GM21529 (cell line): ENCODE measurements at regions not wholly inside any gene's neighbourhood (a gene's known extent, or its start where the extent isn't known, plus 50 kb on each side); places are given as distances from the start of the nearest gene placed in this dataset.
"Not testable (repeated sequence)": the region's sequence is repeated elsewhere in the genome, so short reads cannot be mapped to it uniquely, and the experiment has no call there.

Experiments
- ATAC-seq: cut with Tn5 transposase; IDR thresholded peaks from one replicate; pipeline ENCODE4 v1.9.1; 2021; ENCODE audit not compliant: unreplicated experiment

DNA sequence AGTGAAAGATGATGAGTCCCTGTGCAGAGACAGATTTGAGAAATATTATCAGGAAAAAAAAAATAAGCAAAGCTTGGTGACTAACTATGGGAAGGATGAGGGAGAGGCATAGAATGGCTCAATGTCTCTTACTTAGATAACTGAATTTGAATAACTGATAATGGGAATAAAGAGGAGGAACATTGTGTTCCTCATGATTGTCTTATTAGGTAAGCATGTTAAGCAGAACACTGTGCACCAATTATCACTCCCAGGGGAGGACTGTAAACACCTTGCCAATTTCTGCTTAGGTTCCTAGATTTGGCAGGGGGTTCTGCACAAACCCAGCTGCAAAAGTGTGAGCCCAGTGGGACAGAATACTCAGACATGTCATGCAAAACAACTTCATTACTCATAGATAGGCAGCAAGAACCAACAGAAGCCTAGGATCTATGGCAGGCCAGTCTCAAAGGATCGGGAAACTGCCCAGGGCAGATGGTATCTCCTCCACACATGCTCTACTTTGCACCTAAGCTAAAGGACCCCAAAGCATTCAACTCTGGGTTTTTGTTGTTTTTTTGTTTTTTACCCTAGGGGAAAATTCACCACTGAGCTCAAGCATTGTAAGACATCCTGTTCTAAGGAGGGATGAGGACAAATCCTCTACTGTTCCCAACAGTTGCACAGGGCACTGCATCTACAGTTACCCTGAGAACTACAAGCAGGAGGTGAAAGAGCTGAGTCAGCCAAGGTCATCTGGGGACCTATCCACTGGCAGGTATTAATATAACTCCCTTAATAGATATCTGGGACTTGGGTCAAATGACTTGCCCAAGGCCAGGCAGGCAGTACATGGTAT, 907.0 kb downstream of the RAPGEF2 start:
- ATAC-seq, result no peak

DNA sequence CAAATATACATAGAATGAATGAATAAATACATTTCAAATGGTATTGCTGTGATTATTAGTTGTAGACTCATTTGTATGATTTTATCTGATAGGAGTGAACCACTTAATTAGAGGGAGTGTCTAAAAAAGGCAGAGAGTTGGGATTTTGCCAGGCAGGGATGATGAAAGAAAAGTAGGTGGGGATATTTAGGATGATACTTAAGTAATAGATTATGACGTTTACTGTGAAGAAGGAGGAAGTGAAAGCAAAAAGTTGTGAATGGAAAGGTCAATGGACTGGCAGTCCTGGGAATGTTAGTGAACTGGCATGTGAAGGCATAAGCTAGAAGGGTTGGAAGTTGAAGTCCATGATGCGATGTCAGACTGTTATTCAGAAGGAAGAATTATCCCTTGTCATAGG, 917.1 kb downstream of the RAPGEF2 start:
- ATAC-seq, result no peak

DNA sequence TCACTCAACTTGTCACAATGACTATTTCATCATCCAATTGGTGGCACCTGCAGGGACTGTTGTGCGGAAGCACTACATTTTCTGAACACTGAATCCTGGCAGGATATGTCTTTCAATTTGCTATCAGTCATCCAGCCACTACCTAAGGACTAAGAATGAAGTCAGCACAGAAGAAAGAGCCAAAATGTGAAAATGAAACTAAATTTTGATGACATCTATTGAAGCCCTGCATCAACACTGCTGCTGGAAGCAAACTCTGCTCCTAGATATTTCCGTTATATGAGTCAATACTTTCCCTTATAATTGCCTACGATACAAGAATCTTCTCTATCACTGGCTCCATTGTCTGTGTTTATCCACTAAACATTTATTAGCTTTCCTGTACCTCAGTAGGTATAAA, 917.9 kb downstream of the RAPGEF2 start:
- no peak for ATAC-seq

- ATAC-seq, result no peak
Measured at GRCh38 chr4:160021870-160022269, 919.0 kb downstream of the RAPGEF2 start.

DNA sequence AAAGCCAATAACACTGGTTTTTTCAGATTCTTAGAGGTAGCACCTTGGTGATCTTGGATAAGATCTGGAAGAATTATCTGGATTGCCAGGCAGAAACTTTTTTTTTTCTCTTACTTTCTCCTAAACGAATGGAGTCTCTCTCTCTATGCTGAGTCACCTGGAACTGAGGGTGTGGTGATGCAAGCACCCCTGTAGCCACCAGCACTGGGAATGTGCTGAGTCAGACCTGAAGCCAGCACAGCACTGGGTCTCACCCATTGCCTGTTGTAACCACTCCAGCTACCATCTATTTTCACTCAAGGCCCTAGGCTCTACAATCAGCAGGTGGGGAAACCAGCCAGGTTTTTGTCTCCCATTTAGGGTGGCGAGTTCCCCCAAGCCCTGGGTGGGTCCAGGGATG, 923.8 kb downstream of the RAPGEF2 start:
- no peak for ATAC-seq

DNA sequence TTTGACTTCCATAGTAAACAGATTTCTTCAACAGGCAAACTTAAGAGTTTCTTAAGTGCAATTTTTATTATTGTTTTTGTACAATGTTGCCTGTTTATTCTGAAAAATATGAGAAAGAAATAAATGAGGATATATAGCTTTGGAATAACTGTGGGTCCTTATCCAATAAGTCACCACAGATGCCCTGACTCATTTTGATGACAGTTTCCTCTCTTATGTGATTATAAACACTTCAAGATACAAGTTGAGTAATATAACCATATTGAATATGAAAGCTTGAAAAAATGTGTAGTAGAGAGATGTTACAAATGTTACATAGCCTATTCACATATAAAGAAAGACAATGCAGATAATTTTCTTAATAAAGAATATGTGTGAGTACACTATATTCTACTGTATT, 931.6 kb downstream of the RAPGEF2 start:
- ATAC-seq, result no peak

- ATAC-seq, result no peak
Measured at GRCh38 chr4:160038615-160039014, 935.7 kb downstream of the RAPGEF2 start.

DNA sequence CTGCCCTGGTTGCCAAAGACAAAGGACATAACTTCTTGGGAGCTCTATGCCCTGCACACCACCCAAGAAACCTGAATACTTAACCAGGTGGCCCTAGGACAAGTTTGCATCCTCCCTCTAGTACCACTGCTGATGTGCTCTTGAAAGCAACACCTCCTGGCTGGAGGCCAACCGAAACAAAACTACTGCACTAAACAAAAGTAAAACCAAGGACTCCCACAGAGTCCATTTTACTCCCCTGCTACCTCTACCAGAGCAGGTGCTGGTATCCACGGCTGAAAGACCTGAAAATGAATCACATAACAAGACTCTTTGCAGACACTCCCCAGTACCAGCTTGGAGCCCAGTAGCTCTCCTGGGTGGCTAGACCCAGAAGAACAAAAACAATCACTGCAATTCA, 941.8 kb downstream of the RAPGEF2 start:
- ATAC-seq, result no peak

- no peak for ATAC-seq
Measured at GRCh38 chr4:160082432-160083207, 979.7 kb downstream of the RAPGEF2 start.

DNA sequence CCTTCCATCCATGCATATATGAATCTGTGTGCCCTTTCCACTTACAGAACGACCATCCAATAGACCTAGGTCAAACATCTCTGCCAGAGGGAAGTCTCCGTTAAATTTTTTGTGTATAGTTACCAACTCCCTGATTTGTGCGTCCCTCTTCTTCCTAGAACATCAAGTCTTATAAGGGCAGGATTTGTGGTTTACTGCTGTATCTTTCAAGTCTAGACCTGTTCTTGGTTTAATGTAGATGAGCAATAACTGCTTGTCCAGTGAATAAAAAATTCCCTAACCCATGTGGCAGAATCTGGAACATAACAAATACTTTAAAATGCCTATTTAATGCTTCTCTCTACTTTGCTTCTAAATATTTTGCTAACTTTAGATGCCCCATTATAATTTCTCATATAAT, 988.8 kb downstream of the RAPGEF2 start:
- no peak for ATAC-seq

GRCh38 chr4:160100316-160100715, 997.4 kb downstream of the RAPGEF2 start:
- no peak for ATAC-seq

GRCh38 chr4:160110891-160111290, 1008.0 kb downstream of the RAPGEF2 start:
- no peak for ATAC-seq

GRCh38 chr4:160117686-160118085, 1014.8 kb downstream of the RAPGEF2 start:
- ATAC-seq, result no peak

DNA sequence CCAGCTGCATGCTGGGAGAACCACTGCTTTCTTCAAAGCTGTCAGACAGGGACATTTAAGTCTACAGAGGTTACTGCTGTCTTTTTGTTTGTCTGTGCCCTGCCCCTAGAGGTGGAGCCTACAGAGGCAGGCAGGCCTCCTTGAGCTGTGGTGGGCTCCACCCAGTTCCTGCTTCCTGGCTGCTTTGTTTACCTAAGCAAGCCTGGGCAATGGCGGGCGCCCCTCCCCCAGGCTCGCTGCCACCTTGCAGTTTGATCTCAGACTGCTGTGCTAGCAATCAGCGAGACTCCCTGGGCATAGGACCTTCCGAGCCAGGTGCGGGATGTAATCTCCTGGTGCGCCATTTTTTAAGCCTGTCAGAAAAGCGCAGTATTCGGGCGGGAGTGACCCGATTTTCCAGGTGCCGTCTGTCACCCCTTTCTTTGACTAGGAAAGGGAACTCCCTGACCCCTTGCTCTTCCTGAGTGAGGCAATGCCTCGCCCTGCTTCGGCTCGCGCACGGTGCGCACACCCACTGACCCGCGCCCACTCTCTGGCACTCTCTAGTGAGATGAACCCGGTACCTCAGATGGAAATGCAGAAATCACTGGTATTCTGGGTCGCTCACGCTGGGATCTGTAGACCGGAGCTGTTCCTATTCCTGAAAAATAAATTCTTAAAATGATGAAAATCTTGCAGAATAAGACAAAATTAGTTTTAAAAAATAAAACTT, 1022.9 kb downstream of the RAPGEF2 start:
- ATAC-seq, result not testable (repeated sequence)

GRCh38 chr4:160127211-160127610, 1024.3 kb downstream of the RAPGEF2 start:
- no peak for ATAC-seq

GRCh38 chr4:160129439-160129838, 1026.6 kb downstream of the RAPGEF2 start:
- ATAC-seq, result no peak

DNA sequence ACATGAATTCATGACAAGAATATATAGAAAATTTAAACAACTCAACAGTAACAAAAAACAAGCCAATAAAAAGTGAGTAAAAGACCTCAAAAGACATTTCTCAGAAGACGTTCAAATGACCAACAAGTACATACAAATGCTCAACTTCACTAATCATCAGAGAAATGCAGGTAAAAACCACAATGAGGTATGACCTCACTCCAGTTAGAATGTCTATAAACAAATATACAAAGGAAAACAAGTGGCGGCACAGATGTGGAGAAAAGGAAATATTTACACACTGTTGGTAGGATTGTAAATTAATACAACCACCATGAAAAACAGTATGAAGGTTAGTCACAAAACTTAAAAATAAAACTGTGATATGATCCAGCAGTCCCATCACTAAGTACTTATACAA, 1033.1 kb downstream of the RAPGEF2 start:
- no peak for ATAC-seq

GRCh38 chr4:160141206-160141605, 1038.3 kb downstream of the RAPGEF2 start:
- no peak for ATAC-seq

- peak; percentile 99 for ATAC-seq
Measured at GRCh38 chr4:160142579-160142978, 1039.7 kb downstream of the RAPGEF2 start.

GRCh38 chr4:160143574-160143973, 1040.7 kb downstream of the RAPGEF2 start:
- ATAC-seq, result no peak

- ATAC-seq, result no peak
Measured at GRCh38 chr4:160159457-160159856, 1056.6 kb downstream of the RAPGEF2 start.

- no peak for ATAC-seq
Measured at GRCh38 chr4:160161026-160161425, 1058.1 kb downstream of the RAPGEF2 start.
